ENCODE measurements at regions not wholly inside any gene's neighbourhood (a gene's known extent, or its start where the extent isn't known, plus 50 kb on each side); places are given as distances from the start of the nearest gene placed in this dataset.

GRCh38 chr2:195168369-195168768 lies 488.7 kb upstream of the SLC39A10 start:
- no peak for TF ChIP-seq POLR2AphosphoS5 (IDR thresholded peaks at IDR 0.05; ENCODE audit: low read length)
- TF ChIP-seq SIN3A (IDR thresholded peaks at IDR 0.05; ENCODE audit: low read depth, low read length) = no peak
- no peak for TF ChIP-seq CTCF (IDR thresholded peaks at IDR 0.05 in 2 of 3, conservative IDR thresholded peaks at IDR 0.05 in 1 of 3; ENCODE audit: control insufficient read depth in 2 of 3, extremely low read depth in 1 of 3, insufficient read depth in 1 of 3, low read depth in 3 of 3, low read length in 3 of 3)
- no peak for TF ChIP-seq EP300 (IDR thresholded peaks at IDR 0.05; ENCODE audit: borderline replicate concordance in 1 of 2, control insufficient read depth in 1 of 2, low read depth in 2 of 2, low read length in 2 of 2)
- no peak for TF ChIP-seq CHD4 (IDR thresholded peaks at IDR 0.05)
- TF ChIP-seq GABPA (IDR thresholded peaks at IDR 0.05; ENCODE audit: low read depth) = no peak
- no peak for TF ChIP-seq CHD2 (IDR thresholded peaks at IDR 0.05; ENCODE audit: borderline replicate concordance, low read depth, low read length)
- TF ChIP-seq NR2C2 (IDR thresholded peaks at IDR 0.05; ENCODE audit: borderline replicate concordance, control insufficient read depth, insufficient read length, low read depth) = no peak
- TF ChIP-seq POLR2A (IDR thresholded peaks at IDR 0.05; ENCODE audit: low read depth, low read length) = no peak
- no peak for TF ChIP-seq YY1 (IDR thresholded peaks at IDR 0.05; ENCODE audit: low read depth, low read length)
- no peak for TF ChIP-seq POLR2AphosphoS2 (IDR thresholded peaks at IDR 0.05; ENCODE audit: low read depth, low read length)

Measured in GM12878 (cell line).